ENCODE measurements at regions not wholly inside any gene's neighbourhood (a gene's known extent, or its start where the extent isn't known, plus 50 kb on each side); places are given as distances from the start of the nearest gene placed in this dataset.
"Not testable (repeated sequence)": the region's sequence is repeated elsewhere in the genome, so short reads cannot be mapped to it uniquely, and the experiment has no call there.

DNA sequence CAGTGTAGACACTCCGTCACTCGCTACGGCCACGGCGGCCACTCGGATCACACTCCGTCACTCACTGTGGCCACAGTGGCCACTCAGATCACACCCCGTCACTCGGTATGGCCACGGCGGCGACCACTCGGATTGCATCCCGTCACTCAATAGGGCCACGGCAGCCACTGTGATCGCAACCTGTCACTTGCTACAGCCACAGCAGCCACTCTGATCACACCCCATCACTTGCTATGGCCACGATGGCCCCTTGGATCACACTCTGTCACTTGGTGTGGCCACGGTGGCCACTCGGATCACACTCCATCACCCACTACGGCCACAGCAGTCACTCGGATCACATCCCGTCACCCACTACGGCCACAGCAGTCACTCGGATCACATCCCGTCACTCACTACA, 175.3 kb downstream of the LAT start:
- DNase-seq (ENCODE audit: low spot score), result not testable (repeated sequence)

DNA sequence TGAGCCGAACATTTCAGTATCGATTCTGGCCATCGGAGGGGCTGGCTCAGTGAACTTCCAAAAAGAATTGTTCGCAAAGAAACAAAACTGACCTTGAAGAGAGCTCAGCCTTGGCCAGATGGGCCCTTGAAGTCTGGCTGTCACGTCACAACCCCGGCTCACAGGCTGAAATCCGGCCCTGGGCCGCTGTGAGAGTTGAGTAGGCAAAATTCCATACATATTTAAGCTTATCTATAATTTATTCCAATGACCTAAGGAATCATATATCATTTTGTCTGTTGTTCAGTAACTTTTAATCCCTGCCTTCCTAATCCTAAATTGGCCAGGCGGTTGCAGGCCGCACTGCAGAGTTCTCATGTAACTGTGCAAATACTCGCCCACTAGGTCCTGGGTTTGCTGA, 174.8 kb downstream of the LAT start:
- not testable (repeated sequence) for DNase-seq (ENCODE audit: low spot score)

GRCh38 chr16:29158785-29159184, 173.9 kb downstream of the LAT start:
- no peak for DNase-seq (ENCODE audit: low spot score)

DNA sequence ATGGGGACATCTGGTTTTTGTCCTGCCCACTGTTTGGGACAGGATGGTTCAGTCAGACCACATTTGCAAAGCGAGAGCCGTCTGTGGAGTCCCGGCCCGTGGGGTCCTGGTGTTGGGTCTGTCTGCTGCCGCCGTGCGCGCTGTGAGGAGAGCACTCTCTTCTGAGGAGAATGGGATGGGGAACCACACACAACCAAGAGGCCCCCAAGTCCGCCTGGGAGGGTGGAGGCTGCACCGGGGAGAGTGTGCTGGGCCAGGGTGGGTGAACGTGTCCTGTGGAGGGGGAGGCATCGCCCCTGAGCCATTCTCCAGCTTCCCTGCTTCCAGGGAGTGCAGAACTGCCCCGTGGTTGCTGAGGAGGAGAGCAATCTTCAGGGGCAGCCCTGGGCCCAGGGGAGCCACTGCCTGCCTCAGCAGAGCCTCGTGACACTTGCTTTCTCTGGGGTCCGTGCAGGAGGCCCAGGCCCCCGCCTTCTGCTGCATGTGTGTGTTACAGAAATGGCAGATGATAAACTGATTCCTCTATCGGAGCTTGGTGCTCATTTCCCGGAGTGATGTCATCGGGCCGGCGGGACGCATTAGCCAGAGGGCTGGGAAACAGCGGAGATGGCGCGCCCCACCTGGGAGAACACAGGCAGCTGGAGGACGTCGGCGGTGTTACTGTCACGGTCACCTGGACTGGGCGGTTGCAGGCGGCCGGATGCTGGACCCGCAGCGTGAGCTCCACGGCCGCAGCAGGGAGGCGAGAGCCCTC, 173.4 kb downstream of the LAT start:
- not testable (repeated sequence) for DNase-seq (ENCODE audit: low spot score)

DNA sequence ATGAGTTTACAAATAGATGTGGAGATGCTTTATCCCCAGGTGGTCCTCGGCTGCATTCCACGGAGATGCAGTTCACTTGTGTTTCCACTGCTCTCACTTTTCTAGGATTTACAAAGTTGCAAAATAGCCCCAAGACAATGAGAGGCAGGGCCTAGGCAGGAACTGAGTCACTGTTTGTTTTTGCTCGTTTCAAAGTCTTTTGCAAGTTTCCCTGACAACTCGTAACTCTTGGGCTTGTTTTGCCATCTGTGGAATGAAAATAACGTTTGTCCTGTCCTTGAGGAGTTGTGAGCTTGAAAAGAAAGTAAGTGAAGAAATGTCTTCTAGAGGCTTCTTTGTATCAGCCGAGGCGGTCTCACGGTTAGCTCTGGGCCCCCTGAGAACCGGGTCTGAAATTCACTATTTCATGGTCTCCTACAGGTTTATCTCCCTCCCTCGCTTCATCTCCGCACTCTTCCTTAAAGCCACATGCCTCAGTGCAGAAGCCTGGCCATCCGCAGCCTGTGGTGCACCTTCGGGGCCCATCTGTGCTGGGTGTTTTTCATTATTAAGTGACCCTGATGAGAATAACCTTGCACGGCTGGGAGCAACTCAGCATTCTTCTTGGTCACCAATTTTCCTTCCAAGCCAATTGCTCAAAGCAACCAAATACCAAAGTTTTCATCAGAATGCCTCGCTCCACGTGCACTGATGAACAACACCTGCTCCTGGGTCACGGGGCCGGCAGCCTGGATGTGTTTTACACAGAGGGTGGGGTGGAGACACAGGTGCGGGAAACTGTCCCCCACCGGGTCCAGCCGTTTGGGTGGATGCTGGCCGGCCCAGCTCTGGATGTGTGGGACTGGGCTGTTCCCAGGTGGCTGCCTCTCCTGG, 172.4 kb downstream of the LAT start:
- DNase-seq (ENCODE audit: low spot score), result peak; percentile 81

DNA sequence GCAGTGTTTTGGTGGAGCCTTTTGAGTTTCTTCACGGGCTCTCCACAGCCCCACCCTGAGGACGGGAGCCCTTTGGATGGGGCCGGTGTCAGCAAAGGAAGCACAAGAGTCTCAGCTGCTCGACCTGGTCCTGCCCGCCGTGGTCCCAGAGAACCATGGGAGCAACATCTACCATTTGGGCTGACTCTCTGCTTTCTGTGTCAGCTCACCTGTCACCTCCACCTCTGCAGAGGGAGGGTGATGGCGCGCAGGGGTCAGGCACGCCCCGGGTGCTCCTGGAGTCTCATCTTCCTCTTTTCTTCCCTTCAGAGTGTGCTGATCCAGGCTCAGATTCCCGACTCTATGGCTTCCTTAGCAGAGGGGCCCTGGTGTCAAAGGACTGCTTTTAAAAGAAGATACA, 171.7 kb downstream of the LAT start:
- DNase-seq (ENCODE audit: low spot score), result no peak

GRCh38 chr16:29155866-29156200, 171.0 kb downstream of the LAT start:
- not testable (repeated sequence) for DNase-seq (ENCODE audit: low spot score)

DNA sequence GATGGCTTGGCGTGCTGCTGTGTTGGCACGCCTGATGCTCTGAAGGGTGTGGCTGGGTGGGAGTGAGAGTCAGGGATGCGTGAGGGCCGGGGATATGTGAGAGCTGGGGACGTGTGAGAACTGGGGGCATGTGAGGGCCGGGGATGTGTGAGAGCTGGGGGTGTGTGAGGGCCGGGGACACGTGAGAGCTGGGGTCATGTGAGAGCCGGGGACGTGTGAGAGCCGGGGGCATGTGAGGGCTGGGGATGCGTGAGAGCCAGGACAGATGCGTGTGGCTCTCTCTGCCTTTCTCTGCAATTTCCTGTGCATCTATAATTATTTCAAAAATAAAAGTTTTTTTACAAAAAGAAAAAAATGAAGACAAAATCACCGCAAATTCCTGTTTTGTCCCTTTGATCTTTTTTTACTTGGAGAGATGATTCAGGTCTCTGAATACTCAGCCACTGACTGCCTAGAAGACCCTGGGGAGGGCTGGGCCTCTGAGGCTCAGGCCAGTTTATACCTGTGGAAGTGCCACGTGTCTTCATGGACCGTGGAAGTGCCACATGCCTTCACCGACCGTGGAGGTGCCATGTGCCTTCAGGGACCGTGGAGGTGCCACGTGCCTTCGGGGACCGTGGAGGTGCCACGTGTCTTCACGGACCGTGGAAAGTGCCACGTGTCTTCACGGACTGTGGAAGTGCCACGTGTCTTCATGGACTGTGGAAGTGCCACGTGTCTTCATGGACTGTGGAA, 170.4 kb downstream of the LAT start:
- DNase-seq (ENCODE audit: low spot score), result not testable (repeated sequence)

DNA sequence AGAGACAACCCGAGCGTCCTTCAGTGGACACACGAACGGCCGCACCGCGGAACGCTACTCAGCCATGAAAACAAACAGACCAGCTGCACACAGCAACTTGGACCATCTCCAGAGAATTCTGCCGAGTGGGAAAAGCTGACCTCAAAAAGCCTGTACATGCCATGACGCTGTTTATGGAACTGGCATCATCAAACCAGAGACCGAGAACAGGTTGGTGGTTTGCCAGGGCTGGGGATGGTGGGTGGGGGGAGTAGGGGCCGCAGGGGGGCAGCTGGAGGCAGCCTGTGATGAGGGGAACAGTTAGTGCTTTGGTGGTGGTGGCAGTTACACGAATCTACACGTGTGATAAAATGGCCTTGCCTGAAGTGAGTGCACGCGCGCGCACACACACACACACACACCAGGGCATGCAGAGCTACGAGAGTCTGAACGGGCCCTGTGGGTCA, 169.8 kb downstream of the LAT start:
- DNase-seq (ENCODE audit: low spot score), result peak; percentile 49

GRCh38 chr16:29154088-29154487, 169.2 kb downstream of the LAT start:
- no peak for DNase-seq (ENCODE audit: low spot score)

- not testable (repeated sequence) for DNase-seq (ENCODE audit: low spot score)
These were observed 168.5 kb downstream of the LAT start for GRCh38 chr16:29153307-29153706.

GRCh38 chr16:29152544-29153031, 167.7 kb downstream of the LAT start:
- DNase-seq (ENCODE audit: low spot score), result not testable (repeated sequence)

- DNase-seq (ENCODE audit: low spot score), result no peak
These were observed 166.5 kb downstream of the LAT start for GRCh38 chr16:29151317-29151716.

- DNase-seq (ENCODE audit: low spot score), result not testable (repeated sequence)
These were observed 165.1 kb downstream of the LAT start for GRCh38 chr16:29149912-29150311.

GRCh38 chr16:29148867-29149272, 164.0 kb downstream of the LAT start:
- no peak for DNase-seq (ENCODE audit: low spot score)

DNA sequence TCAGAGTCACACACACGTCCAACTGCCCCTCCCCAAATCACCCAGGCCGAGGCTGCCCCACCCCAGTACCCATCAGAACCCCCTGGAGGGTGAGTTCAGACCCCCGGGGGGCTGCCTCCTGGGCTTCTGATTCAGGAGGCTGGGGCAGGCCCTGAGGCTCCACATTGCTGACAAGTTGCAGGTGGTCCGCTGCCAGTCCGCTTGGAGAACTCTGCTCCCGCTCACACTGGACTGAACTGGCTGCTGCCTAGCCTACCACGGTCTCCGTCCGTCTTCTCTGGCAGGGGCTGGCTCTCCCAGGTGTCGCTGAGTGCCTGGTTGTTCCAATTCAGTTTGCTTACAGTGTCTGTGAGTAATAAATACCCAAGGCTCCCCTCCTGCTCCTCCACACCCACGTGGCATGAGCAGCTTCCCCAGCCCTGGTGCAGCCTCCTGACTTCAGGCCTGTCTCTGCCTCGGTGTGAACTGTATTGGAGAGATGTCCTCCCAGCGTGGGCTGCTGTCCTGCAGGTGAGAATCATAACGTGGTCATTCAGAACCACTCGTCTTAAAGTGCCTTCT, 163.4 kb downstream of the LAT start:
- no peak for DNase-seq (ENCODE audit: low spot score)

- DNase-seq (ENCODE audit: low spot score), result not testable (repeated sequence)
These were observed 162.9 kb downstream of the LAT start for GRCh38 chr16:29147710-29148109.

GRCh38 chr16:29146808-29147643, 162.2 kb downstream of the LAT start:
- not testable (repeated sequence) for DNase-seq (ENCODE audit: low spot score)

- no peak for DNase-seq (ENCODE audit: low spot score)
These were observed 161.4 kb downstream of the LAT start for GRCh38 chr16:29146266-29146665.

DNA sequence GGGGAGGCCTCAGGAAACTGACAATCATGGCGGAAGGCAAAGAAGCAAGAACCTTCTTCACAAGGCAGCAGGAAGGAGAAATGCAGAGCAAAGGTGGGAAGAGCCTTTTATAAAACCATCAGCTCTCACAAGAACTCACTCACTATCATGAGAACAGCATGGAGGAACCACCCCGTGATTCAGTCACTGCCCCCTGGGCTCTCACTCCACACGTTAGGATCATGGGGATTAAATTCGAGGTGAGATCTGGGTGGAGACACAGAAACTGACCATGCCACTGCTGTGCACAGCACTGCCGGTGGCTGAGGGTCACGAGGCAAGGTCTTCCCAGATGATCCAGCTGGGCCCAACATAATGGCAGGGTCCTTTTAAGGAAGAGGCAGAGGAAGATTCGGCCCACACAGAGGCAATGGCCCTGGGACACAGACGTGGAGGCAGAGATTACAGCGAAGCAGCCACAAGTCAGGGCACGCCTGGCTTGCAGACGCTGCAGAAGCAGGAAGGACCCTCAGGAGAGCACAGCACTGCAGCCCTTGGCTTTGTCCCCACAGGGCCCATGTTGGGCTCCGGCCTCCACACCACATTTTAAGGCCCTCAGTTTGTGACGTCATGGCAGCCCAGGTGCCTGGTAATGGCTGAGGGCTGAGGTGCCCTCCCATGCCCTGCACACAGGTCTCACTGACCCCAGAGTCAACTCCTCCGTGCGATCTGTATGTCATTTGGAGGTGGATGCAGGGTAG, 160.8 kb downstream of the LAT start:
- not testable (repeated sequence) for DNase-seq (ENCODE audit: low spot score)

All from kidney tubule cell (primary cell).